ENCODE measurements at regions not wholly inside any gene's neighbourhood (a gene's known extent, or its start where the extent isn't known, plus 50 kb on each side); places are given as distances from the start of the nearest gene placed in this dataset.

GRCh38 chr6:15780437-15780836, 117.6 kb upstream of the DTNBP1 start:
- no peak for DNase-seq (ENCODE audit: extremely low read depth, low read depth)
- TF ChIP-seq CTCF (IDR thresholded peaks at IDR 0.05; ENCODE audit: low read depth, low read length) = no peak

GRCh38 chr6:15779726-15780125, 116.9 kb upstream of the DTNBP1 start:
- TF ChIP-seq CTCF (IDR thresholded peaks at IDR 0.05; ENCODE audit: low read depth, low read length) = no peak
- DNase-seq (ENCODE audit: extremely low read depth, low read depth) = no peak

- TF ChIP-seq CTCF (IDR thresholded peaks at IDR 0.05; ENCODE audit: low read depth, low read length) = no peak
- no peak for DNase-seq (ENCODE audit: extremely low read depth, low read depth)
Measured at GRCh38 chr6:15776458-15776980, 113.7 kb upstream of the DTNBP1 start.

GRCh38 chr6:15775741-15776140, 112.9 kb upstream of the DTNBP1 start:
- DNase-seq (ENCODE audit: extremely low read depth, low read depth) = no peak
- no peak for TF ChIP-seq CTCF (IDR thresholded peaks at IDR 0.05; ENCODE audit: low read depth, low read length)

GRCh38 chr6:15775076-15775634, 112.3 kb upstream of the DTNBP1 start:
- no peak for TF ChIP-seq CTCF (IDR thresholded peaks at IDR 0.05; ENCODE audit: low read depth, low read length)
- DNase-seq (ENCODE audit: extremely low read depth, low read depth) = no peak

GRCh38 chr6:15773806-15774410, 111.1 kb upstream of the DTNBP1 start:
- no peak for DNase-seq (ENCODE audit: extremely low read depth, low read depth)
- TF ChIP-seq CTCF (IDR thresholded peaks at IDR 0.05; ENCODE audit: low read depth, low read length) = no peak

GRCh38 chr6:15770347-15771143, 107.7 kb upstream of the DTNBP1 start:
- TF ChIP-seq CTCF (IDR thresholded peaks at IDR 0.05; ENCODE audit: low read depth, low read length) = no peak
- DNase-seq (ENCODE audit: extremely low read depth, low read depth) = no peak

Data from AG09319 (cell line).